ENCODE measurements at regions not wholly inside any gene's neighbourhood (a gene's known extent, or its start where the extent isn't known, plus 50 kb on each side); places are given as distances from the start of the nearest gene placed in this dataset.

GRCh38 chr12:115758877-115759620 is 518.4 kb downstream of the MED13L start:
- no peak overlapping the region for H3K4ac ChIP-seq (replicated peaks; ENCODE audit: insufficient read length, low read depth, low read length)
- H3K4me3 ChIP-seq (ENCODE audit: extremely low read depth in 1 of 4, insufficient read depth in 2 of 4, low read depth in 3 of 4, low read length in 4 of 4): no peak overlapping the region
- H2AK5ac ChIP-seq (ENCODE audit: low read depth, low read length): no peak overlapping the region
- no peak overlapping the region for H2BK5ac ChIP-seq (ENCODE audit: low read depth, low read length)
- no peak overlapping the region for H4K8ac ChIP-seq (ENCODE audit: extremely low read depth, insufficient read depth, low read length)
- H3K27ac ChIP-seq (ENCODE audit: low read depth, low read length): no peak overlapping the region
- no peak overlapping the region for H4K5ac ChIP-seq (ENCODE audit: insufficient read length, low read depth, low read length)
- TF ChIP-seq TAF7 (optimal IDR thresholded peaks at IDR 0.05; ENCODE audit: borderline replicate concordance, low read depth, low read length): no peak
- no peak for TF ChIP-seq RBBP5 (IDR thresholded peaks at IDR 0.05; ENCODE audit: borderline replicate concordance, low read depth, low read length)
- TF ChIP-seq RAD21 (IDR thresholded peaks at IDR 0.05 in 1 of 2, conservative IDR thresholded peaks at IDR 0.05 in 1 of 2; ENCODE audit: low read depth in 2 of 2, low read length in 2 of 2): no peak
- TF ChIP-seq ASH2L (IDR thresholded peaks at IDR 0.05; ENCODE audit: low read length): no peak
- no peak for TF ChIP-seq SUZ12 (IDR thresholded peaks at IDR 0.05; ENCODE audit: low read length)
- no peak for TF ChIP-seq POLR2A (IDR thresholded peaks at IDR 0.05; ENCODE audit: control extremely low read depth in 1 of 2, low read depth in 2 of 2, low read length in 2 of 2)
- no peak for TF ChIP-seq FOSL1 (IDR thresholded peaks at IDR 0.05; ENCODE audit: insufficient read depth, low read depth, low read length)
- TF ChIP-seq CHD1 (IDR thresholded peaks at IDR 0.05; ENCODE audit: low read depth, low read length): no peak
- TF ChIP-seq TCF12 (IDR thresholded peaks at IDR 0.05; ENCODE audit: low read depth, low read length): no peak
- TF ChIP-seq ZNF274 (IDR thresholded peaks at IDR 0.05; ENCODE audit: borderline replicate concordance, extremely low read depth, low read length): no peak
- TF ChIP-seq BACH1 (IDR thresholded peaks at IDR 0.05; ENCODE audit: low read length): no peak
- no peaks in the 10 kb centered on the region for H3K79me2 ChIP-seq (ENCODE audit: control insufficient read depth in 1 of 2, insufficient read depth in 2 of 2, low read length in 2 of 2)
- H2BK20ac ChIP-seq (ENCODE audit: low read length): no peak overlapping the region
- H3K4me1 ChIP-seq (replicated peaks in 1 of 4; ENCODE audit: control insufficient read depth in 3 of 4, insufficient read depth in 4 of 4, low read length in 3 of 4): peaks cover 0 to 5% (median 0%) of the 10 kb centered on the region in 4 experiments; a peak in 1 of 7 replicates
- H3K9me3 ChIP-seq (ENCODE audit: insufficient read depth in 2 of 2, low read depth in 1 of 2, low read length in 1 of 2): no peaks in the 10 kb centered on the region
- no peaks in the 10 kb centered on the region for H3K36me3 ChIP-seq (ENCODE audit: control insufficient read depth in 2 of 4, insufficient read depth in 4 of 4, low read length in 3 of 4)
- peak overlapping the region; percentile 74; the same call in 1 of the 2 replicates for H2AFZ ChIP-seq (ENCODE audit: low read length)
- WGBS, 2 experiments (ENCODE audit: extremely low coverage in 1 of 2, insufficient coverage in 1 of 2, insufficient read length in 1 of 2, insufficient replicate concordance in 2 of 2, low coverage in 1 of 2, low lambda C conversion rate in 2 of 2, missing lambda C conversion rate in 1 of 2): 92% methylated on average over 9 of the region's 9 CpGs; no CpG with 5 or more reads in 1 of the 2 experiments
- H3K23me2 ChIP-seq (ENCODE audit: low read depth, low read length): no peaks in the 10 kb centered on the region
- H3K79me1 ChIP-seq (ENCODE audit: low read depth, low read length): no peaks in the 10 kb centered on the region
- H3K56ac ChIP-seq (replicated peaks; ENCODE audit: insufficient read length, low read depth, low read length): no peak overlapping the region
- no peak overlapping the region; a peak in 1 of 4 replicates for H3K4me2 ChIP-seq (ENCODE audit: insufficient read depth in 1 of 2, low read depth in 2 of 2, low read length in 2 of 2)
- no peak overlapping the region for H3K14ac ChIP-seq (ENCODE audit: insufficient read length)
- H3K9ac ChIP-seq (replicated peaks in 1 of 4; ENCODE audit: extremely low read depth in 1 of 4, low read depth in 3 of 4, low read length in 3 of 4): no peak overlapping the region
- no peak overlapping the region for H3K18ac ChIP-seq (ENCODE audit: extremely low read depth, low read length)
- H3K27me3 ChIP-seq (replicated peaks in 1 of 4; ENCODE audit: control insufficient read depth in 3 of 4, extremely low read depth in 1 of 4, insufficient read depth in 3 of 4, low read length in 3 of 4): no peaks in the 10 kb centered on the region
- ChIA-PET POLR2A (ENCODE audit: partially characterized antibody) (no interaction called here), CTCF (ENCODE audit: partially characterized antibody) (interaction anchor here (1.2 kb wide), 1 partner anchor 1017 kb away, joined by 3 read pairs; no protein-coding TSS in a partner anchor)
- no peaks in the 10 kb centered on the region for H4K20me1 ChIP-seq (replicated peaks in 1 of 2; ENCODE audit: control insufficient read depth in 1 of 2, insufficient read depth in 2 of 2, low read length in 2 of 2)
- FAIRE-seq (no peak), DNase-seq (ENCODE audit: low read depth in 1 of 2, low spot score in 2 of 2) (no peak)
- no peak overlapping the region for H2BK15ac ChIP-seq (ENCODE audit: low read length)
- H2BK120ac ChIP-seq (replicated peaks; ENCODE audit: low read depth, low read length): no peak overlapping the region
- H3K23ac ChIP-seq (ENCODE audit: insufficient read length): no peak overlapping the region
- no peak overlapping the region for H4K91ac ChIP-seq (replicated peaks; ENCODE audit: insufficient read length, low read length)
- no peak overlapping the region for H2BK12ac ChIP-seq (ENCODE audit: low read depth, low read length)

Measured in H1 (cell line).